Epithelial cell of proximal tubule (primary cell): ENCODE measurements at regions not wholly inside any gene's neighbourhood (a gene's known extent, or its start where the extent isn't known, plus 50 kb on each side); places are given as distances from the start of the nearest gene placed in this dataset.

ENCODE experiments used
- DNase-seq: peaks from one replicate; pipeline ENCODE4 v3.0.0-alpha.2; 2011; ENCODE audit warnings: low read depth
- H3K4me3 ChIP-seq: 2 replicates; pipeline ENCODE4 v1.5.1; 2011; ENCODE audit warnings: low read depth, mild to moderate bottlenecking, low read length
- CTCF ChIP-seq: conservative IDR thresholded peaks from 2 replicates; pipeline ENCODE4 v1.5.1; 2012; ENCODE audit warnings: low read depth, mild to moderate bottlenecking, low read length

GRCh38 chr6:156715839-156716238 lies 61.3 kb upstream of the ARID1B start:
- H3K4me3 ChIP-seq, result no peak overlapping the region
- TF ChIP-seq CTCF, result no peak
- no peak for DNase-seq

- TF ChIP-seq CTCF, result no peak
- H3K4me3 ChIP-seq, result no peak overlapping the region
- DNase-seq, result no peak
Observed at GRCh38 chr6:156713548-156713947, 63.6 kb upstream of the ARID1B start.

- DNase-seq, result no peak
- no peak for TF ChIP-seq CTCF
- H3K4me3 ChIP-seq, result no peak overlapping the region
Observed at GRCh38 chr6:156710479-156710878, 66.7 kb upstream of the ARID1B start.

GRCh38 chr6:156707818-156708217 lies 69.4 kb upstream of the ARID1B start:
- no peak for TF ChIP-seq CTCF
- no peak for DNase-seq
- no peak overlapping the region for H3K4me3 ChIP-seq

- DNase-seq, result no peak
- TF ChIP-seq CTCF, result no peak
Observed at GRCh38 chr6:156703719-156704118, 73.5 kb upstream of the ARID1B start.

GRCh38 chr6:156701966-156702365 lies 75.2 kb upstream of the ARID1B start:
- H3K4me3 ChIP-seq, result no peak overlapping the region
- TF ChIP-seq CTCF, result no peak
- no peak for DNase-seq

More at GRCh38 chr6:156703719-156704118, 73.5 kb upstream of the ARID1B start:
- H3K4me3 ChIP-seq, result no peak overlapping the region

GRCh38 chr6:156700440-156701057 lies 76.6 kb upstream of the ARID1B start:
- TF ChIP-seq CTCF, result no peak
- no peak overlapping the region for H3K4me3 ChIP-seq
- no peak for DNase-seq
